Activated T-cell treated with anti-CD3 and anti-CD28 coated beads, Interleukin-2, amount 50 U/mL, for 24 hours (primary cell): ENCODE measurements at regions not wholly inside any gene's neighbourhood (a gene's known extent, or its start where the extent isn't known, plus 50 kb on each side); places are given as distances from the start of the nearest gene placed in this dataset.

Source experiments
- DNase-seq: peaks from one replicate; pipeline ENCODE4 v3.0.0-alpha.2; 2020
- H3K27ac Mint-ChIP-seq: 2 replicates; pipeline ENCODE4 v1.8.0; 2020; ENCODE audit warnings: mild to moderate bottlenecking, mixed read lengths
- H3K27me3 Mint-ChIP-seq: 2 replicates; pipeline ENCODE4 v1.8.0; 2020; ENCODE audit warnings: mixed read lengths
- H3K36me3 Mint-ChIP-seq: 2 replicates; pipeline ENCODE4 v1.8.0; 2020; ENCODE audit warnings: low read depth, mixed read lengths
- H3K4me1 Mint-ChIP-seq: 2 replicates; pipeline ENCODE4 v1.8.0; 2020; ENCODE audit warnings: low read depth, mixed read lengths
- H3K4me3 Mint-ChIP-seq: 2 replicates; pipeline ENCODE4 v1.8.0; 2020; ENCODE audit warnings: mild to moderate bottlenecking, moderate library complexity, mixed read lengths
- H3K9me3 Mint-ChIP-seq: 2 replicates; pipeline ENCODE4 v1.8.0; 2020; ENCODE audit warnings: mixed read lengths

DNA sequence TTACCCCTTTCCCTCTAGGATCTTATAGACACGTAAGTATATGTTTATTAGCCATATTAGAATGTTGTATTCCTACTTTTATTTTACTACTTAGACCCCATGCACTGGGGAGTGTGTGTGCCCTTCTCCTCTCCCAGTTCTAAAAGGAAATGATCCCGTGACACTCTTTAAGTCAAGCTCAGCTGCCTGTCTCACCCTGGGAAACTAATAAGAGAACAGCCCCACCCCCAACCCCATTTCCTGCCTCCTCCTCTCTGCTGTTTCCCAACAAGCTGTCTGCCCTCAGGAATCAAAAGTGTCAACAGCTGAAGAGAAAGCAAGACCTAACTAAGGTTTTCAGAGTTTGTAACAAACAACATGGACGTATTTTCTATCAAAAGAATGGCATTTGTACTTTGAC is 92.6 kb upstream of the VAV3 start:
- H3K4me1 Mint-ChIP-seq, result no peaks in the 10 kb centered on the region
- no peaks in the 10 kb centered on the region for H3K36me3 Mint-ChIP-seq
- no peak overlapping the region for H3K4me3 Mint-ChIP-seq
- no peaks in the 10 kb centered on the region for H3K27me3 Mint-ChIP-seq
- no peak overlapping the region for H3K27ac Mint-ChIP-seq
- DNase-seq, result no peak
- H3K9me3 Mint-ChIP-seq, result peaks cover 4% of the 10 kb centered on the region

DNA sequence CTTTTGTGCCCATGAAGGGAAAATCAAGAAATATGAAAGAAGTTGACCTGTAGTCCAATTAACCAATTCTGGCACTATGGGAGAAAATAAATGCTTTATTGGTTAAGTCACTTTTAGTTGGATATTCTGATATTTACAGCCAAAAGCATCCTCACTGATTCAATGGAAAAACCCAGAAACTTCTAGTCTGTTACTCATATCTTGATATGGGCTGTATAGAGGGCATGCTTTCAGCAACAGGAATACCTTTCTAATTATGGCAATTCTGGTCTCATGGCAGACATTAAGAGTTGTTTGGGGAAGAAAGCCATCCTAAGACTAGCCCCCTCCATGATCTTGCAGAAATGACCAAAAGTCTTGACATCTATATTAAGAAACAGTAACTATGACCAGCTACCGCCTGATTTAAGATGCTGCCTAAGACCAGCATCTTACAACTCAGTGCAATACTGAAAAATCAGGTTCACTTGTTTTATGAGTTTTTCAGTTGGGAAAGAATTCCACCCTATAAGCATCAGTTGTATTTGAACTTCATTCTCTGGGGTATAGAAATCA is 91.5 kb upstream of the VAV3 start:
- no peaks in the 10 kb centered on the region for H3K4me1 Mint-ChIP-seq
- peaks cover under 1% of the 10 kb centered on the region for H3K9me3 Mint-ChIP-seq
- H3K27me3 Mint-ChIP-seq, result no peaks in the 10 kb centered on the region
- no peak for DNase-seq
- no peak overlapping the region for H3K4me3 Mint-ChIP-seq
- no peak overlapping the region for H3K27ac Mint-ChIP-seq
- H3K36me3 Mint-ChIP-seq, result no peaks in the 10 kb centered on the region

DNA sequence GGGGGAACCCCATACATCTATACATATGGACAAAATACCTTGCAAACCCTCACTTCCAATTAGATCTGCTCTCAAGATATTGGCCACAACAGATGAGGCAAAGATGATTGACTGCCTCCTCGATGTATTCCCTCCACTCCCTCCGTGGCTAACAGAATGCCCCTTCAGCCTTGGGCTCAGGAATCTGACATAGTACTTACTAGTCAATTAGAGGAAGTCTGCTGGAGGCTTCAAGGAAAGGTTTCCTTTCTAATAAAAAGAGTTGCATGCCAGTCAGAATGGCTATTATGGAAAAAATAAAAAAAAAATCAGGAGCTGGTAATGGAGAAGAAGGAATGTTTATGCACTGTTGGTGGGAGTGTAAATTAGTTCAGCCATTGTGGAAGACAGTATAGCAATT is 90.4 kb upstream of the VAV3 start:
- Mint-ChIP-seq H3K27ac (no peak overlapping the region), H3K9me3 (no peaks in the 10 kb centered on the region), H3K4me3 (no peak overlapping the region), H3K27me3 (no peaks in the 10 kb centered on the region), H3K36me3 (no peaks in the 10 kb centered on the region), H3K4me1 (no peaks in the 10 kb centered on the region)
- DNase-seq, result no peak

DNA sequence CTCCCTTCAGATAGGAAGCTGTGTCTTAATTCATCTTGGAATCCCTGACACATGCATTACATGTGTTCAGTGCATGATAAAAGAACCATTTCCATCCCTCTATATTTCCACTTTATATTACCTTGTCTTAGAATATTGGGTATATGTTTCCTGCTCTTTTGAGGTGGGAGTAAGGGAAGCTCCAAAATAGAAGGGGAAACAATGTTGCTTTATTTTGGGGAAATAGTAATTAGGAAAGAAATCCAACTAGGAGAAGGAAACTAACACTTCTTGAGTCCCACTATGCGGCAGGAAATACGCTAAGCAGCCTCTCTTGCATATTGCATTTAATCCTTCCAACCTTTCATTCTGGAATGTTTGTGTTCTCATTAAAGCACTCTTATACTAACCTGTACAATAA is 89.4 kb upstream of the VAV3 start:
- Mint-ChIP-seq H3K27ac (no peak overlapping the region), H3K4me1 (no peaks in the 10 kb centered on the region), H3K9me3 (no peaks in the 10 kb centered on the region), H3K4me3 (no peak overlapping the region), H3K27me3 (no peaks in the 10 kb centered on the region), H3K36me3 (no peaks in the 10 kb centered on the region)
- DNase-seq, result no peak

DNA sequence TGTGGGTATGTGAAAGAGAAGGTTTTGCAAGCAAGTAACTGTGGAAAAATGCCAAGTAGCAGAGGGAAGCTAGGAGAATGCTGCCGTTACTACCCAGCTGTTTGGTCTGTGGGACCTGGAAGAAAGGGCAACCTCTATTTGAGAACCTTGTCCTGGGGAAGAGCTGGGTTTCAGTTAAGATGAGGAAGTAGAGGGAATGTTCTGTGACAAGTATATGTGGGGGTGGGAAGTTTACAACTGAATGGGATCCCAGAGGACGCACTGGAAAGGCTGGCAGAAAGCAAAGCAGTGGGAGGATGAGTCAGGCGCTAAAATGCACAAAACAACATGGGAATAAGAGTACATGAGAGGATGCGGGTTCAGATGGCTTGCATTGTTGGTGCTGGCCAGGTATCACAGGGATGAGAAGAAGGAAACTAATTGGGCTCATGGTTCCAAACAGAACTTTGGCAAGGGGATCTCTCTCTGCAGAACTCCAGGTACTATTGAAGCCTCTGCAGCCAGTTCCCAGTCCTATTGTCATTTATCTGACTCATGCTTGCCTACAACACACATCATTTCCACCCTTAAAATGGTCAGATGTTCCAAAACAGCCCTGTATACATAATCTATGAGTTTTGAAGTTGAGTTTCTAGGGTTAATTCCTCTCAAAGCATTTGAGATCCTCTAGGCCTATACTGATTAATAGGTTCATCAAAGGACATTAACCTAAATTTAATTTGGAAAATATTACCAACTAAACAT is 88.5 kb upstream of the VAV3 start:
- no peak overlapping the region for H3K27ac Mint-ChIP-seq
- no peaks in the 10 kb centered on the region for H3K27me3 Mint-ChIP-seq
- H3K4me3 Mint-ChIP-seq, result no peak overlapping the region
- H3K4me1 Mint-ChIP-seq, result no peaks in the 10 kb centered on the region
- H3K9me3 Mint-ChIP-seq, result peaks cover 2% of the 10 kb centered on the region
- DNase-seq, result no peak
- H3K36me3 Mint-ChIP-seq, result no peaks in the 10 kb centered on the region

DNA sequence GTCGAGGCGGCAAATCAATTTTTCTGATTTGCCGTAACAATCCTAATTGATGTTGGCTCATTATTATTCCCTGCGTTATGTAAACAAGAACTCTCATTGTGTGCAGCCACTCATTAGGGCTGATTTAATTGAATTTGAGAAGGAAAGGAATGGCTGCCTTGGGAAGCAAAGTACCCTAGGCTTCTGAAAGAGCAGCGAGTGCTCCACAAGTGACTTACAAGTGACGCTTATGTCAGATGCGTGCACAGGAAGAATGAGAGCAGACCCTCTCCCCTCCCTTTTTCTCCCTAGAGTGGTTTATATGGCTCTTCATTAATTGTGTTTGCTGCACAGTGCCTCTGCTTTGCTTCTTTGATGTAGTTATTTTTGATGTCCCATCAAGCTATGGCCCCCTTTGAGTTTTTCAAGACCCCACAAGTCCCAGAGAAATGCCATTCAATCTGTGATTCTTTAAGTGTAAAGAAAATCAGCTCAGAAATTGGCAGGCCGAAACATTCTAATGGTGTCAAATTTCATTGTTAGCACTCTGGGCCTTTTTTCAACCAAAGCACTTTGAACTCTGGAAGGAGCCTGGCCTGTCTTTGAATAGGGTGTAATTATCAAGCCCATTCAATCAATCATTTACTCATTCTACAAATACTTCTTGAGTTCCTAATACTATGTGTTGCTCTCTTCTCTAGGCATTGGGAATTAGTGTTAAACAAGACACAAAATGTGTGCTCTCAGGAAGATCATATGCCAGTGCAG is 86.8 kb upstream of the VAV3 start:
- H3K36me3 Mint-ChIP-seq, result no peaks in the 10 kb centered on the region
- DNase-seq, result no peak
- no peaks in the 10 kb centered on the region for H3K4me1 Mint-ChIP-seq
- no peaks in the 10 kb centered on the region for H3K27me3 Mint-ChIP-seq
- H3K27ac Mint-ChIP-seq, result no peak overlapping the region
- H3K9me3 Mint-ChIP-seq, result peaks cover 2% of the 10 kb centered on the region
- H3K4me3 Mint-ChIP-seq, result no peak overlapping the region

DNA sequence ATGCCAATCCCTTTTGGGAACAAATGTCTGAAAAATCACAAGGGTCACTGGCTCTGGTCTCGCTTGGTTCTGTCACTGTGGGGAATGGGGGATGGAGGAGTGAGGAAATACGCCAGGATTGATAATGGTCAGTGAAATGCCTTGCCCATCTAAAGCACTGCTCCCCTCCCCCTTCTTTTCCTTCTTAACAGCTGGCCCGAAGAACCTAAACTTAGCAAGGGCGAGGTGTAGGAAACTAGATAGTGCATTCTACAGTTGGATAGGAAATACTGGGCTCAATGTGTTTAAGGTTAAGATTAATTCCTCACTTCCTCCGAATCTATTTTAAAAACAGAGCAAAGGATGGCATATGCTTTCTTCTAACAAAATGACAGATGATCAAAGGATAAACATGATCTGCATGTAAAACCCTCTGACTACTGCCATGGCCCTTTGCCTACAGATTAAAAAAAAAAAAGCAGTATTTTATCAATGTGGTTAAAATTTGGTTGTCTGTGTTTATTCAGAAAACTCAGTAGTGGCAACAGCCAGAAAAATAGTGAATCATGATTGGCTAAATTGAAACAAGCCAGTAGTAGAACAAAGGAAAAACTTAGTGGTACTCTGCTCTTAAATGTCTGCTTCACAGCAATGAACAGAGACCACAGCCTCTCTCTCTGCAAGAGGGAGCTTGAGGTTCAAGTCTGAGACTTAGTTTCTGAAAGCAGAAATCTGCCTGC is 86.1 kb upstream of the VAV3 start:
- H3K36me3 Mint-ChIP-seq, result no peaks in the 10 kb centered on the region
- no peaks in the 10 kb centered on the region for H3K4me1 Mint-ChIP-seq
- no peak for DNase-seq
- H3K27me3 Mint-ChIP-seq, result no peaks in the 10 kb centered on the region
- H3K4me3 Mint-ChIP-seq, result peak overlapping the region; percentile 11
- no peak overlapping the region for H3K27ac Mint-ChIP-seq
- H3K9me3 Mint-ChIP-seq, result peaks cover 2% of the 10 kb centered on the region

DNA sequence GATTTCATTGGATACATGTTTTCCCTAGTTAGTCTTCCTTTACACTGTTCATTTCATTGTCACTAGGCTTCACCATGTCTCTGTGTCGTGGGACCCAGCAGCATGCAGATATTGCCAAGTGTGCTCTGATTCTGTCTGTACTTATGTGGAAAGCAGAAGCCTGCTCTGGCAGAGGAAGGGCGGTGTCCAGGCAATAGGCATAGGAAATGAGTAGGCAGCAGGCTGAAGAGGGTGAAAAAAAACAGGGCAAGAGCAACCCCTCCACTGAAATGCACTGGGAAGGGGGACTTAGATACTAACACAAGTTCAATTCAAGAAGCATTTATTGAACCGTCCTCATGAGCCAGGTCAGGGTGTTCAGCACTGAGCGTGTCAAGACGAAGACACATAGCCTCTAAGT is 85.2 kb upstream of the VAV3 start:
- H3K9me3 Mint-ChIP-seq, result peaks cover 2% of the 10 kb centered on the region
- H3K27ac Mint-ChIP-seq, result no peak overlapping the region
- peaks cover 2% of the 10 kb centered on the region for H3K4me1 Mint-ChIP-seq
- no peaks in the 10 kb centered on the region for H3K27me3 Mint-ChIP-seq
- no peaks in the 10 kb centered on the region for H3K36me3 Mint-ChIP-seq
- no peak for DNase-seq
- H3K4me3 Mint-ChIP-seq, result no peak overlapping the region

DNA sequence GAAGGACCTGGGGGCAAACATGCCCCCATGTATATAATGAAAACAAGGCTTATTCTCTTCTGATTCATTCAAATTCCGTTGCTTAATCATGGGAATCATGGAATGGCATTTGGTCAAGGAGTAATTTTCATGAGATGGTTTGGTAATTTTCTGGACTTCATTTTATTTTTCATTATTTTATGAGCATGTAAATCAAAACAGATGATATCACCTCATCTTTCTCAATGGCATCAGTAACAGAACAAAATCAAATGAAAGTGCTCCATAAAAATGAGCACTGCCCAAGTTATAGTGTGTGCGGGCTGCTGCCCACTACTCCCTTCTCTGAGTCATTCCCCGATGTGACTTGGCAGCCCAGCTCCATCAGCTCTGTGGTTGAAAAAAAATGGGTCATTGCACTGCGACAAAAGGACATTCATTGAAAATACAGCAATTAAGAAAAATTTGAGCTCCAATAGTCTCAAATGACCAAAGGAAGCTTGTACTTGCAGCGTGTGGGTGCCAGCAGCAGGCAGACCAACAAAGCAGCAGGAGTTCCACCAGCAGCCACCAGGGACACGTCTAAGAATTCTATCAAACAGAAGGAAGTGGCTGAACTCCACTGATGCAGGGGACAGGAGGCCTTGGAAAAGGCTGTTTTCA is 84.3 kb upstream of the VAV3 start:
- DNase-seq, result no peak
- peaks cover 9% of the 10 kb centered on the region for H3K4me1 Mint-ChIP-seq
- H3K27me3 Mint-ChIP-seq, result no peaks in the 10 kb centered on the region
- H3K27ac Mint-ChIP-seq, result no peak overlapping the region
- no peak overlapping the region for H3K4me3 Mint-ChIP-seq
- no peaks in the 10 kb centered on the region for H3K36me3 Mint-ChIP-seq
- H3K9me3 Mint-ChIP-seq, result peaks cover 2% of the 10 kb centered on the region

DNA sequence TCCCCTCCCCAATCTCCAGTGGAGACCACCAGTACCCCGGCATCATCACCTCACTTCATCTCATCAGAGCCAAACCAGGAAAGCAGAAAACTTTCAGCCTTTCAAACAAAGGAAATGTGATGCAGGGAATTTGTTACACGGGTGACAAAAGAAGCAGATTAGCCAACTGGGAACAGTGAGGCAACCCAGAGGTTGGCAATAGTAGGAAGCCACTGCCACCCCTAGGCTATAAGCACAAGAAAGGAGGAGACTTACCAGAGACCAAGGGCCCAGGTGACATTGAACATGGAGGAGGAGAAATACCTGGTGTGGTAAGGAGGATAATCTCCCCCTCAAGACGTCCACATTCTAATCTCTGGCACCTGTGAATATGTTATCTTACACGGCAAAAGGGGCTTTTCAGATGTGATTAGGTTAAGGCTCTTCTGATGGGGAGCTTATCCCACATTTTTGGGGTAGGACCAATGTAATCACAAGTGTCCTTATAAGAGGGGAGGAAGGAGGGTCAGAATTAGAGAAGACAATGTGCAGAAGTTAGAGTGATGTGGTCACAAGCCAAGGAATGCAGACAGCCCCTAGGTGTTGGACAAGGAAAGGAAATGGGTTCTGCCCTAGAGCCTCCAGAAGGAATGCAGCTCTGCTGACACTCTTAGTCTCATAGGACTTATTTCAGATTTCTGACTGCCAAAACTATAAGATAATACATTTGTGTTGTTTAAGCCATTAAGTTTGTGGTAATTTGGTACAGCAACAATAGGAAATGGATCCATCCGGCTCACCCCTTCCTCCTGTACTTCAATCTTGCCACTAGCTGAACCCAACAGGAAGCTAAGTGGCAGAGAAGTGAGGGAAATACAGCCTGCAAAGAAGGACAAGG is 83.6 kb upstream of the VAV3 start:
- no peak overlapping the region for H3K4me3 Mint-ChIP-seq
- no peaks in the 10 kb centered on the region for H3K27me3 Mint-ChIP-seq
- H3K27ac Mint-ChIP-seq, result no peak overlapping the region
- no peaks in the 10 kb centered on the region for H3K36me3 Mint-ChIP-seq
- peaks cover 16% of the 10 kb centered on the region for H3K4me1 Mint-ChIP-seq
- H3K9me3 Mint-ChIP-seq, result peaks cover 2% of the 10 kb centered on the region
- no peak for DNase-seq

DNA sequence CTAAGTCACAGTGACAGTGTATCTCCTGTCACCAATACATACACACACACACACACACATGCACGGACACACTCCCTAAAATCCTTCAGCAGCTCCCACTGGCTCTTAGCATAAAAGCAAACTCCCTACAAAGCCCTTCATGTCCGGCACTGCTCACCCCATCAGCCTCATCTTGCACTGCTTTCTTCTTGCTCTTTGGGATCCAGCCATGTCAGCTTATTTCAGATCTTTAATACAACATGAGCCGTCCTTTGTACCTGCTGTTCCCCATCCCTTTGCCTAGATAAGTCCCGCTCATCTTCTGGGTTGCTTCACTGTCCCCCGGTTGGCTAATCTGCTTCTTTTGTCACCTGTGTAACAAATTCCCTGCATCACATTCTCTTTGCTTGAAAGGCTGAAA is 82.1 kb upstream of the VAV3 start:
- H3K27ac Mint-ChIP-seq, result no peak overlapping the region
- peaks cover 27% of the 10 kb centered on the region for H3K4me1 Mint-ChIP-seq
- peaks cover 2% of the 10 kb centered on the region for H3K9me3 Mint-ChIP-seq
- no peaks in the 10 kb centered on the region for H3K36me3 Mint-ChIP-seq
- no peak for DNase-seq
- H3K27me3 Mint-ChIP-seq, result no peaks in the 10 kb centered on the region
- H3K4me3 Mint-ChIP-seq, result no peak overlapping the region

DNA sequence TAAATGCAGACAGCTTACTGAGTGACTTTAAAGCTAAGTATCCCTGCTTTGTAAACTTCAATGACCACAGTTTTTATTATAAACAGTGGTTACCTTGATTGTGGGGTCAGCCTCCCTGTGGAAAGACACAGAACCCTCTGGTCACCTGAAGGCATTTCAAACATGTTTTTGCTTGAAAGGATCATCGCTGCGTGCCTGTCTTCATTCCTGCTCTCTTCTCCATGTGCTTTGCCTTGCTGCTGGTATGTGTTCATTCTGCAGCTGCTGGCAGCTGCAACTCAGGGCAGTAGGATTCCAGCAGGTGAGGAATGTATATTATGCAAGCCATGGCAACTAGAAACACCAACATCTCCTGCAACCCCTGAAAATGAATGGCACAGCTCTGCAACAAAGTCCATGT is 81.0 kb upstream of the VAV3 start:
- Mint-ChIP-seq H3K9me3 (peaks cover 2% of the 10 kb centered on the region), H3K4me1 (peaks cover 36% of the 10 kb centered on the region), H3K4me3 (no peak overlapping the region), H3K27me3 (no peaks in the 10 kb centered on the region), H3K36me3 (no peaks in the 10 kb centered on the region), H3K27ac (no peak overlapping the region)
- no peak for DNase-seq

DNA sequence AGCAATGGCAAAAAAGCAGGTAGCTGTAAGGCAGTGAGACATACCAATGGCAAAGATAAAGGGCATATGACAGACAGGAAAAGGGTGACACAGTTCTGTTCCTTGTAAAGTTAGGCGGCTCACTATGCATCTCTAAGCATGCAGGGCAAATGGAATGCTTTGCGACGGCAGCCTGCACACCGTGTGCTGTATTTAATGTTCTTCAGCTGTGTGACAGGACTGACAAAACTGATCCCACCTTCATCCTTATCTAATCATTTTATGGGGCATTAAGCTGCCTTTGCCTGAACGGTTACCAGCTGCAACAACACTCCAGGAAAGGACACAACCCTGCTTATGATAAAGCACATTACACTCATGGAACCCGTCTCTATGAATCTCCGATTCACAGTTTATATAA is 80.5 kb upstream of the VAV3 start:
- no peak for DNase-seq
- Mint-ChIP-seq H3K36me3 (no peaks in the 10 kb centered on the region), H3K4me1 (peaks cover 39% of the 10 kb centered on the region), H3K27me3 (no peaks in the 10 kb centered on the region), H3K9me3 (peaks cover 2% of the 10 kb centered on the region), H3K27ac (no peak overlapping the region), H3K4me3 (no peak overlapping the region)

DNA sequence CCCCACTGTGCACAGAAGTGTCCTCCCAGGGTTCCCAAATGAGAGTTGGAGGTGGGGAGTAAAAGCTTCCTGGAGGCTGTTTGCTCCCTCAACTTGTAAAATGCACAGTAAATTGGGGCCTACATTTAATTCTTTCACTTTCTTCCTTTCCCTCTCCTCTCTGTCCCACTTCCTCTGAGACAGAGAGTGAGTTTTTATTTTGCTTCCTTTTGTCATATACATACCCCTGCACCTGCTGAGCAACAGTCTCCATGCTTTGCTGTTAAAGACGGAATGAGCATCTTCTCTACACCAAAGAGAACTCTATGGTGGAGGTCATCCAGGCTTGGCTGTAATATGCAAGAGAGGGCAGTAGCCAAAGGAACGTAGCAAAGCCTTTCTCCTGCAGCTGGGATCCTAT is 79.3 kb upstream of the VAV3 start:
- Mint-ChIP-seq H3K4me1 (peaks cover 39% of the 10 kb centered on the region), H3K9me3 (peaks cover 2% of the 10 kb centered on the region)

More for the DNA sequence above, 79.3 kb upstream of the VAV3 start:
- no peak overlapping the region for H3K27ac Mint-ChIP-seq
- H3K27me3 Mint-ChIP-seq, result no peaks in the 10 kb centered on the region
- H3K36me3 Mint-ChIP-seq, result no peaks in the 10 kb centered on the region
- H3K4me3 Mint-ChIP-seq, result no peak overlapping the region
- DNase-seq, result no peak
